EL (cell line): ENCODE measurements at regions not wholly inside any gene's neighbourhood (a gene's known extent, or its start where the extent isn't known, plus 50 kb on each side); places are given as distances from the start of the nearest gene placed in this dataset.
"Not testable (repeated sequence)": the region's sequence is repeated elsewhere in the genome, so short reads cannot be mapped to it uniquely, and the experiment has no call there.

Experiments
- DNase-seq: peaks from one replicate; pipeline ENCODE4 v3.0.0-alpha.2; 2016

GRCh38 chr2:140178234-140178633, 1398.0 kb upstream of the NXPH2 start:
- no peak for DNase-seq

GRCh38 chr2:140177086-140177485, 1396.9 kb upstream of the NXPH2 start:
- DNase-seq: no peak

GRCh38 chr2:140173790-140174189, 1393.6 kb upstream of the NXPH2 start:
- DNase-seq: no peak

- DNase-seq: no peak
These were observed 1384.3 kb upstream of the NXPH2 start for GRCh38 chr2:140164449-140164848.

GRCh38 chr2:140158259-140158658, 1378.1 kb upstream of the NXPH2 start:
- DNase-seq: no peak

GRCh38 chr2:140157816-140158215, 1377.6 kb upstream of the NXPH2 start:
- DNase-seq: no peak

GRCh38 chr2:140154706-140155105, 1374.5 kb upstream of the NXPH2 start:
- no peak for DNase-seq

GRCh38 chr2:140154271-140154670, 1374.1 kb upstream of the NXPH2 start:
- no peak for DNase-seq

GRCh38 chr2:140144611-140145010, 1364.4 kb upstream of the NXPH2 start:
- DNase-seq: no peak

- no peak for DNase-seq
These were observed 1358.5 kb upstream of the NXPH2 start for GRCh38 chr2:140138736-140139135.

- no peak for DNase-seq
These were observed 1356.7 kb upstream of the NXPH2 start for GRCh38 chr2:140136861-140137260.

GRCh38 chr2:140136366-140136765, 1356.2 kb upstream of the NXPH2 start:
- no peak for DNase-seq

- no peak for DNase-seq
These were observed 1348.7 kb upstream of the NXPH2 start for GRCh38 chr2:140128909-140129308.

- DNase-seq: no peak
These were observed 1341.8 kb upstream of the NXPH2 start for GRCh38 chr2:140122001-140122400.

- DNase-seq: no peak
These were observed 1337.2 kb upstream of the NXPH2 start for GRCh38 chr2:140117386-140117785.

- DNase-seq: no peak
These were observed 1328.7 kb upstream of the NXPH2 start for GRCh38 chr2:140108706-140109475.

- no peak for DNase-seq
These were observed 1311.7 kb upstream of the NXPH2 start for GRCh38 chr2:140091926-140092325.

- DNase-seq: no peak
These were observed 1306.8 kb upstream of the NXPH2 start for GRCh38 chr2:140086964-140087363.

- no peak for DNase-seq
These were observed 1305.5 kb upstream of the NXPH2 start for GRCh38 chr2:140085674-140086073.

- no peak for DNase-seq
These were observed 1298.8 kb upstream of the NXPH2 start for GRCh38 chr2:140079038-140079437.

- no peak for DNase-seq
These were observed 1296.0 kb upstream of the NXPH2 start for GRCh38 chr2:140076164-140076563.

GRCh38 chr2:140073763-140074162, 1293.6 kb upstream of the NXPH2 start:
- DNase-seq: not testable (repeated sequence)

- DNase-seq: no peak
These were observed 1287.5 kb upstream of the NXPH2 start for GRCh38 chr2:140067661-140068060.

GRCh38 chr2:140064243-140064642, 1284.1 kb upstream of the NXPH2 start:
- DNase-seq: no peak

- no peak for DNase-seq
These were observed 1283.2 kb upstream of the NXPH2 start for GRCh38 chr2:140063356-140063755.
